Activated CD4-positive, CD25-positive, alpha-beta regulatory T cell treated with anti-CD3 and anti-CD28 coated beads, Interleukin-2, amount 50 U/mL, for 24 hours (primary cell): ENCODE measurements at regions not wholly inside any gene's neighbourhood (a gene's known extent, or its start where the extent isn't known, plus 50 kb on each side); places are given as distances from the start of the nearest gene placed in this dataset.
"Not testable (repeated sequence)": the region's sequence is repeated elsewhere in the genome, so short reads cannot be mapped to it uniquely, and the experiment has no call there.

Source experiments
- ATAC-seq, 2 donors: fragments of 150-1000 bp; cut with Tn5 transposase; one replicate each; pipeline ENCODE4 v1.10.0; 2021; ENCODE audit warnings: mild to moderate bottlenecking in 1 of 2, moderate library complexity in 1 of 2

DNA sequence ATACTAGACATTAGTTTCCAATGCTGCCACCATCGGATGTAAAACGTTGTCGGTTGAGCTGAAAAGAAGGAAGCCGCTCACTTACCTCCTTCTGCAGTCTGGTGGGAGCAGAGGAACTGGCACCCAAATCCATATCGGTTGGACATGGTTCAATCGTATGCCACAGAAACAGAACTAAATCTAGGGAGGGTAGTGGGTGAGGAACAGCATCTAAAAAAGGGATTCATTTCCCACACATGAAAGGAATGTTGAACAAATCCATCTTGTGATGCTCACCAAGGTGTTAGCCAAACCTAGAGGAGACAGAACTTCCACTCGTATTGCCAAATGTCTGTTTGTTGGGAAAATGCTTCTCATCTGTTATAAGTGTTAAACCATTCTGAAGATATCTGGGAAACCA, 532.7 kb downstream of the NLGN4X start:
- no peak for ATAC-seq

DNA sequence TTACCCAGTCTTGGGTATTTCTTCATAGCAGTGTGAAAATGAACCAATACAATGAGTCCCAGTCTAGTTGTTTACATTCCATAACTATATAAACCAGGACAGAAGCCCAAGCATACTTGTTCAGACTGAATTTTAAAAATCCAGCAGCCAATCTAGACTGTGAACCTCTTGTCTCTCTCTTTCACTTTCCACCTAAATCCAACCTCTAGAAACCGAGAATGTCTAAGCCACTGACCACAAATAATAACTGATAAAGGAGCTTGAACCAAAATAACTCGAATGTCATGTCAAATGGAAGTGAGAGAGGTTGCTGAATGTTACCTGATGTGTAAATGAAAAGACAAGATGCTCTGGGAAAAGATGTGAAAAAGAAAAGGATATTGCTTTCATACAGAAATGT, 544.7 kb downstream of the NLGN4X start:
- ATAC-seq, result no peak

DNA sequence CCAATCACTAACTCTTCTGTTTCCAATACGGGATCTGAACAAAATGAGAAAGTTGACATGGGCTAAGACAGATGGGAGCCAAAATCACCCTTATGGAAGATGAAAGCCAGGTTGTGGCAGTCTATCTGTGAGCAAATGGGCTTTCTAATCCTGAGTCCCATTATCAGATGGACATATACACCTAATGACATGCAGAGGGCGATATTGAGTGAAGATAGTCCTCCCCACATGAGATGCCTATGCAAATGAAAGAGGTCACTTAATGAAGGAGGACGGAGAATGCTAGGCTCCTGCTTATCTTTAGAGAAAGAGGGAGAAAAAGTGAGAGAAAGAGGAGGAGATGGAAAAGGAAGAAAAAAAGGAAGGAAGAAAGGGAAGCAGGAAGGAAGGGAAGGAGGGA, 547.5 kb downstream of the NLGN4X start:
- no peak for ATAC-seq

DNA sequence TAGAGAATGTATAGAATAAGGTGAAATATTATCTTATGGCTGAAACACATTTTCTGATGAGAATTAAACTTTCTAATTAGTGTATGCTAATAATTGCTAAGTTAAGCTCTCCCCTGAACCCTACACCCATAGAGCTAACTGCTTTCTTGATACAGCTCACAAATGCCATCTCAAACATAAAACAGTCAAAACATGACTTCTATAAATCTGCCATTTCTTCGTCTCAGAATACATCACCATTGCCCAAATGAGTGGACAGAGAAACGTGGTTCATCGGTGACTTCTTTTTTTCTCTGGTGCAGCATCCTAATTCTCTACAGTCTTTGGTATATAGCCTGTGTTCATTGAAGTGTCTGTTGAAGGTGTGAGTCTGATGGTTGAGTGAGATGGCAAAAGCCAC, 554.6 kb downstream of the NLGN4X start:
- ATAC-seq, result no peak

DNA sequence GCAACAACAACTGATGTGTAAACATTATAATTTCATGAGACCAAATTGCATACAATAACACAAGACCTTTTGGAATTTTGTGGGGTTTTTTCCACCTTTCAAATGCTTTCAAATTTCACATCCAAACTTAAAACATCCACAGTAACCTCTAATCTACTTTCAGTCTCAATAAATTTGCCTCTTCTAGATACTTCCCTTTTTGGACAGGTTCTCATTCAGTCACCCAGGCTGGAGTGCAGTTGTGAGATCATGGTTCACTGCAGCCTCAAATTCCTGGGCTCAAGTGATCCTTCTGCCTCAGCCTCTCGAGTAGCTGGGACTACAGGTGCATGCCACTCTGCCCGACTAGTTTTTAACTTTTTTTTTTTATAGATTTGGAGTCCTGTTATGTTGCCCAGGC, 556.6 kb downstream of the NLGN4X start:
- ATAC-seq, result no peak

DNA sequence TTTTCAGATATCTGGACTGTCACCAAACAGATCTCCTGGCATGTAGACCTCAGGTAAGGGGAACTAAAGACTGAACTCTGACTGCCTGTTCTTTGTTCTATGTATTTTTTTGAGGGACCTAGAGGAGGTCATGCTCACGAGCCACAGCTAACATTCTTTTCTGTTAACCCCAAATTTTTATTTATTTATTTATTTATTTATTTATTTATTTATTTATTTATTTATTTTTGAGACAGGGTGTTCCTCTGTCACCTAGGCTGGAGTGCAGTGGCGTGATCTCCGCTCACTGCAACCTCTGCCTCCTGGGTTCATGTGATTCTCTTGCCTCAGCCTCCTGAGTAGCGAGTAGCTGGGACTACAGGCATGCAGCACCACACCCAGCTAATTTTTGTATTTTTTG, 562.0 kb downstream of the NLGN4X start:
- ATAC-seq, result not testable (repeated sequence)

DNA sequence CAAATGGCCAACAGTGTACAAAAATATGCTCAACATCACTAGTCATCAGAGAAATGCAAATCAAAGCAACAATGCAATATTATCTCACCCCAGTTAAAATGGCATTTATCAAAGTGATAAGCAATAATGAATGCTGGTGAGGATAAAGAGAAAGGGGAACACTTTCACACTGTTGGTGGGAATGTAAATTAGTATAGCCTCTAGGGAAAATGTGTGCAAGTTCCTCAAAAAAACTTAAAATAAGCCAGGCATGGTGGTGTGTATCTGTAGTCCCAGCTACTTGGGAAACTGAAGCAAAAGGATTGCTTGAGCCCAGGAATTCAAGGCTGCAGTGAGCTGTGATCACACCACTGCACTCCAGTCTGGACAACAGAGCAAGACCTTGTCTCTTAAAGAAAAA, 572.1 kb downstream of the NLGN4X start:
- no peak for ATAC-seq

DNA sequence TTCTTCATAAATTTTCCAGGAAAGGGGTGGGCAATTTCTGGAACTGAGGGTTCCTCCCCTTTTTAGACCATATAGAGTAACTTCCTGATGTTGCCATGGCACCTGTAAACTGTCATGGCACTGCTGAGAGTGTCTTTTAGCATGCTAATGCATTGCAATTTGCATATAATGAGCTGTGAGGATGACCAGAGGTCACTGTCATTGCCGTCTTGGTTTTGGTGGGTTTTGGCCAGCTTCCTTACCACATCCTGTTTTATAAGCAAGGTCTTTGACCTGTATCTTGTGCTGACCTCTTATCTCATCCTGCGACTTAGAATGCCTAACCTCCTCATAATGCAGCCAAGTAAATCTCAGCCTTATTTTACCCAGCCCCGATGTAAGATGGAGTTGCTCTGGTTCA, 577.8 kb downstream of the NLGN4X start:
- ATAC-seq, result no peak

DNA sequence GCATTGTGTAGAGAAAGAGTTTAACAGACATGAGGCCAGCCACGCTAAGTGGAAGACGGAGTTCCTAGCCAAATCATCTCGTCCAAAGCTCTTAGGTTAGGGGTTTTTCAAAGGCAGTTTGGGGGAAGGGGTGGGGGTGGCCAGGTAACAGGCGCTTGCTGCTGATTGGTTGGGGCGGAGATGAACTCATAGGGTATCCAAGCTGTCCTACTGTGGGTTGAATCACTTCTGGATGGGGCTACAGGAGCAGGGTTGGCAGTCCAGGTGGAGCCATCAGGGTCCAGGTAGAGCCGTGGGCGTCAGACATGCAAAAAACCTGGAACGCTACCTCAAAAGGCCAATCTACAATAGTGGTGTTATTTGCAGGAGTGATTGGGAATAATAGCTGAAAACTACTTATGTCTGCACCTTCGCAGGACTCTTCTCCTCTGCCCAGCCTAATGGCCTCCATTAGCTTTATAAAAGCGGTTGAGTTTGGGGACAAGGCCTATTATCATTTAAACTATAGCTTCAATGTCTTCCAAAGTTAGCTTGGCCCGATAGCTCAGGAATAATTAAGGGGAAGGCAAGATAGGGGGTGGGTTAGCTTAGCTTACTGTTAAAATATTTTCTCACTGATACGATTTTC, 579.6 kb downstream of the NLGN4X start:
- no peak for ATAC-seq

DNA sequence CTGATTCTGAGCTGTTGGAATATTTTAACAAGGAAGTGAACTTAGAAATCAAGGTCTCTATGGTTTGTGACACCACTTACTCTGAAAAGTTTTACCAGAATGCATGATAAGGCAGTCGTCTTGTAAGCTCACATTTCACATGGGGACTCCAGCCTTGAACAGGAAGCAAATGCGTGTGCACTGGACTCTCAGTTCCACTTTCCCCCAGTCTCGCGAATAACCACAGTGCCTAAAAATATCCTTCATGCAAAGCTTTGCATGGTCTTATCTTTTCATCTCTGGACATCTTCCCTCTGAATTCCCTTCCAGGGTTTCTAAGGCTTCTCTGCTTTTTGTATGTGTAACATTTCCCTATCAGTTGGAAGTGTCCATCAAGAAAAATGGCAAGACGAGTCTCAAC, 581.8 kb downstream of the NLGN4X start:
- no peak for ATAC-seq

DNA sequence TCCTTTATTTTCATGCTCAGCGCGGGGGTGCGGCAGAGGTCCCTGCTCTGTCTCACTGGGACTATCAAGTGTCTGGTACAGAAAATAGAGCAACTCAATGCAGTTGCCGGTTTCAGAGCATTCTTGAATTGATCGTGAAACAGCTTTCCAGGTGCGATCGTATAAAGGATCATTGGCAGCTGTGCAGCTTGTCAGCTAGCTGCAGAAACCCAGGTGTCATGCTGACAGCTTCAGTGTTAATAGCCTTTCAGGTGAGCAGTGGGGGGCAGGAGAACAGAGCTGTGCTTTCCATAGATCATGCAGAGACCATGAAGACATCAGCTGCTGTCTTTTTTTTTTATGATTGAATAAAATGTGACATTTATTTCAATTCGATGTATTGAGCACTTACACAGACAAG, 583.9 kb downstream of the NLGN4X start:
- no peak for ATAC-seq

DNA sequence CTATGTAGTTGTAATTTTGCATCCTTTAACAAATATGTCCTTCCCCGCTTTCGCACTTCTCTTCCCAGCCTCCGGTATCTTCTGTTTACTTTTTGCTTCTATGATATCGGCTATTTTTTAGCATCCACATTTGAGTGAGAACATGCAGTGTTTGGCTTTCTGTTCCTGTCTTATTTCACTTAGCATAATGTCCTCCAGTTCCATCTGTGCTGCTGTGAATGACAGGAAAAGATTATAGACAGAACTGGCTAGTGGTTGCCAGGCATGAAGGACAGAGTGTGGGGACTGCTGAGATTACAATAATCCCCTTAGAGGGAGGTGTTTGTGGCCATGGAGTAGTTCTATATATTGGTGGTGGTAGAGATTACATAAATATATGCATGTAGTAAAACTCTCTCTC, 588.6 kb downstream of the NLGN4X start:
- ATAC-seq, result no peak

DNA sequence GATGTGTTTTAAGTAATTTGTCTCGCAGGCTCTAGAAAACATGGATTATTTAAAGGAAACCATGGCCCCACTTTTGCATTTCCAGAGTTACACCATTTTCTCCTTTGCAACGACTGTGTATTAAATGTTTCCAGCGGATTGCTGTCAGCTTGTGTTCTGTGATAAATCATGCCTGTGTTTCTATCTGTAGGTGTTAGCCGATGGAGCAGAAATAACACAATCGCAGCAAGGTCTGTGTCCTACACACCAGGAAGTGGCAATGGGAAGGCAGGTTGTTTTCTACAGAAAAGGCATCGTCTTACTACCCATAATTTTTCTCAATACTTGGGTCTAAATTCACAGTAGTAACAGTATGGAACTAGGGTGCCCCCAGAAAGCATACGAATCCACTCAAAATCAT, 590.1 kb downstream of the NLGN4X start:
- ATAC-seq, result no peak

DNA sequence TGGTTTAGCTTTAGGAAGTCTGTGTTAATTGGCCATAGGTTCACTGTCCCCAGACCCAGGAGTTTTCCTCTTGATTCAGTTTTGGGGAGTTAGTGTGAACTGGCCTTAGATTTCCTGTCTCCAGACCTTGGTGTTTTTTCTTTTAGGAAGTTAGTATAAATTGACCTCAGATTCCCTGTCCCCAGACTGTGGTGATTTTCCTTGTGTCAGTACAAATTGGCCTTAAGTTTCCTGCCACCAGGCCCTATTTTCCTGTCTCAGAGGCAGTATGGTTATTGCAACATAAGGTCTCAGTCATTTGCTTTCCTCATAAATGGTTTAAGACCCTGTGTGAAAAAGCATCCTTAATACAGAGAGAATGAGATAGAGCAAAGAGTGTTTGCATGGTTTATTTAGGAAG, 595.8 kb downstream of the NLGN4X start:
- ATAC-seq, result no peak

DNA sequence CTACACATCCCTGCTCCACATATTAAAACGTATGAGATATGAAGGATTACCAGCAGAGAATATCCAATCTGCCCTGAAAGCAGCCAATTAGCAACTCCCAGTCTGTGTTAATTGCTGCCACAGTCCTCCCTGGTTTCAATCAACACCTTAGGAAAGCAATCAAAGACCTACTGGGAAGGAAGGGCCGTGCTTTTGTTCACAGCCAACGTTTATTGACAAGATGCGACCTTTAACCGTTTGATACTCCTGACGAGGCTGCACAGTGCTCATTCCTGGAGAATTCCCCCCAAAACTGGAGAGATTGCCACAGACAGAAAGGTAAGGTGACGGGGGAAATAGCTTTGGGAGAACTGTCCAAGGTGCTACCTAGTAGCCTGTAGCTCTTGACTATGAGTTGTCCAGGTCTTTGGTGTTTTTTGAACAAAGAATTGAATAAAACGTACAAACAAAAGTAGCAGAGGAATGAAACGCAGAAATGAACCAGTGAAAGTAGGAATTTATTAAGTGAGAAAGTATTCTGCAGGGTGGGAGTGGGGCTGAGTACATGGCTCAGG, 596.5 kb downstream of the NLGN4X start:
- no peak for ATAC-seq

DNA sequence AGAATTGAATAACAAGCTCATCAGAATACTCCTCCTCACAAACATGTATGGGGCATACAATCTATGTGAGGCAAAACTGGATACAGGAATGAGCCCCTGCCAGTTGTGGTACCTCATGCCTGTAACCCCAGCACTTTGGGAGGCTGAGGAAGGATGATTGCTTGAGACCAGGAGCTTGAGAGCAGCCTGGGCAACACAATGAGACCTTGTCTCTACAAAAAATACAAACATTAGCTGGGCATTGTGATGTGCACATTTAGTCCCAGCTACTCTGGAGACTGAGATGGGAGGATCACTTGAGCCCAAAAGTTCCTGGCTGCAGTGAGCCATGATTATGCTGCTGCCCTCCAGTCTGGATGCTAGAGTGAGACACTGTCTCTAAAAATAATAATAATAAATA, 611.0 kb downstream of the NLGN4X start:
- no peak for ATAC-seq

DNA sequence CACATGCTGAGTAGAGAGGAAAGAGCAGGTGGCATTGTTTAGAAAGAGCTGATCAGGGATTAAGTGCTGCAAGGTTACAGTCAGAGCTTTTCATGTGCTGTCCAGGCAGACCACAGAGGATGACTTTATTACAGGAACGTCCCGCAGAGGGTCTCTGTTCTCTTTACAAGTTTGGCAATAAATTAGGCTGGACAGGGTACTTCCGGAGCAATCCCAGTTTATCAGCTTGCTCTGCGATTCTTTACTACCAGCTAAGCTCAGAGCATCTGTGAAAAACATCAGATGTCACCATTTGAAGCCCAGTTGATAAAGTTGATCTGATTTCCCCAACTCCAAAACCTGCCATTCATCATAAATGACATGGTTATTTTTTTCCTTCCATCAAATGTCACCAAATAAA, 633.1 kb downstream of the NLGN4X start:
- ATAC-seq, result no peak

DNA sequence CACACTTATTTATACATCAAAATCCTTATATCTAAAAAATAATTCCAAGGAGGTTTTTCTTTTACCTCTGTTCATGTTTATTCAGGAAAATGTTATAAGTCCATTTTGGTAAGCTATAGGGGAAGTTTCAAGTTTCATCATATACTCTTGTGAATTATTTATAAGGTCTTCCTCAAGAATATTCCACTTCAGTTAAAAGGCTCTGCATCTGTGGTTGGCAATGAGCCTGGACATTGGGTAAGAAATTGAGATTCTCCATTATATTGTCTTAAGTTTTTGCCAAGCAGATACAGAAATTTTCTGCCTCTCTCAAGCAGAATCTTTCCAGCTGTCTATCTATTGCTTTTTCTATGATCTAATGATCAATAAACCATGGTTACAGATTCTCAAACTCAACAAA, 641.9 kb downstream of the NLGN4X start:
- ATAC-seq, result no peak

DNA sequence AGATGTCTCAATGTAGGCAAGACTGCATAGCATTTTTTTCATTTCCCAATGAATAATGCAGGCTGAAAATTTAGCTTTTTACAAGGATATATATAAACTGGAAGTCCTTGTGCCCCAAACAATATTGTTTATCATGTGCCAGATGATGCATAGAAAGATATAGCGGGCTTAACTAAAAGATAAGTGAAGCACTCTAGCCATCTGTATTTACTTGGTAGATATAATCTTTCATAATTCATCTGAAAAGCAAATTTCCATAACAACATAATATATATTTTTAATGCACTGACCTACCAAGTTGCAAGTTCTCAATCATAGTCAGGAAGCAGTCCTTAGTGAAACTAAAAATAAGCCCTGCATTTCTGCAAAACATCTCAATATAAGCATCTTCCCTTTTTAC, 653.3 kb downstream of the NLGN4X start:
- ATAC-seq, result no peak

DNA sequence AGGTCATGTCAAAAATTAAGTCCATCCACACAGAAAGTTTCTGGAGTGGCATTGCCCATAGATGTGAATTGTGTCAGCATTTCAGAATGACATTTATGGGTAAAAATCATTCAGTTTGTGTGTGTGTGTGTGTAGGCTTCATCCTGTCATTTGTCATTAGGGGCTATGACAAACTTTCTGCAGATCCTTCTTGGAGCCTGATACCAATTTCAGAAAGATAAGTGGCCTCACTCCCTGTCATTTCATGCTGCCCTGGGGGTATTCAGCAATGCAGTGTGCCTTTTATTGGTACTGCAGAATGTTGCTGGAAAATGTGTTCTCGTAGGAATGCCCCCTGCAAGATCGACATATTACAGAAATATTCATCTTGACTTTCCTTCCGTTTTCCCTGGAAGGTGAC, 659.7 kb downstream of the NLGN4X start:
- ATAC-seq, result no peak

DNA sequence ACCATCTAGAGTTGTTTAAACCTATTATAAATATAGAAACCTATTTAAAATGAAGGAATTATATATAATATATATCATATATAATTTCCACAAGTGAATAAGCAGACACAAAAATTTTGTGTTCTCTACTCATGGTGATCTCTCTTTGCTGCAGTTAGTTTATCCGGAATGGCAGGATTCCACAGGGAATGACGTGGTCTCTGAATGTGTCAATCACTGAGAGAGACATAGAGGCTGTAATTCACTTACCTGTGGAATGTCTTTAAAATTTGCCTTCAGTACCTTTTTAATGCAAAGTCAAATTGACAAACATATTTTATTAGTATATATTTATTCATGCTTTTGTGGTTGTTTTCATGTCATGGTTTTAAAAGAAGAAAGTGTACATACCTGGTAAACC, 669.3 kb downstream of the NLGN4X start:
- ATAC-seq, result no peak

DNA sequence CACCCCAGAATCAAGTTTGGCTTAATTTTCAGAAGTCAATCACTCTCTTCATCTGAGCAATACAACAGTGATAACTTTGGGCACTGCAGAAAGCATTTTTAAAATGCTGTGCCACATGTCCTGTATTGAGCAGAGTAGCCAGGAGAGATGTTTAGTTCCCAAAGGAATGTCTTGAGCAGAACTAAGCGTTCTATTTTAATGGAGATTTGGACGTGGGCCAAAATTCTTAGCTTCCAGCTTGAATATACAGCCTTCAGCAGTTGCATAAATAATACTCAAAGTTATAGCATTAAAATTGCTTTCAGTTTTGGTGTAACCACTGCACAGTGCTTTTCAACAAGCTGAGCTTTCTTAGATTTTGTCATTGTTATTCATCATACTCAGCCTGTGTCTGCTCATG, 679.2 kb downstream of the NLGN4X start:
- no peak for ATAC-seq

DNA sequence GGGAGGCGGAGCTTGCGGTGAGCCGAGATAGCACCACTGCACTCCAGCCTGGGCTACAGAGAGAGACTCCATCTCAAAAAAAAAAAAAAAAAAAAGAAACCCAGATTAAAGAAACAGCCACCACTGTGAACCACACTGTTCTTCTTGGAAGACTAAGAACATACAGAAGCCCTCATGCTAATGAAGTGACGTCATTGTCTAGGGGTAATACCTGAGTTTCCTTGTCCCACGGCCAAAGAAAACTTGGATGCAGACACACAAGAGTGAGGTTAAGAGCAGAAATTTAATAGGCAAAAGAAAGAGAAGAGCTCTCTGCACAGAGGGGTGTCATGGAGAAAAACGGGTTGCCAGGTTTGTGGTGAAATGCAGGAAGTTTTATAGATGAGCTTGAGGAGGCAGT, 691.6 kb downstream of the NLGN4X start:
- ATAC-seq, result no peak

DNA sequence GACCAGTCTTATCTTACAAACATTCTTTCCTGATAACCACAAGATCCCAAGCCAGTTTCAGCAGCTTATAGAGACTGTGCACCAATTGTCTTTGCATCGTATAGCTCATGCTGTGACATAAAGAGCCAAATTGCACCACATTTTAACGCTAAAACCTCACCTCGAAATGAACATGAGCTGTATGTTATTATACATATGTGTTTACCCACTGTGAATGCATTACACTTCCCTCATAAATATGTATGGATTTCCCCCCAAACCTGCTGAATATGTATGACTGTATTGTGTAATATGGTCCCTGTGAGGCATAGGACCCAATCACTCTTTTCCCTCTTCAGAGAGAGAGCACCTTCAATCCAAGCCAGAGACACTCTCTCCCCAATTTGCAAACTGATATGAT, 692.4 kb downstream of the NLGN4X start:
- no peak for ATAC-seq

DNA sequence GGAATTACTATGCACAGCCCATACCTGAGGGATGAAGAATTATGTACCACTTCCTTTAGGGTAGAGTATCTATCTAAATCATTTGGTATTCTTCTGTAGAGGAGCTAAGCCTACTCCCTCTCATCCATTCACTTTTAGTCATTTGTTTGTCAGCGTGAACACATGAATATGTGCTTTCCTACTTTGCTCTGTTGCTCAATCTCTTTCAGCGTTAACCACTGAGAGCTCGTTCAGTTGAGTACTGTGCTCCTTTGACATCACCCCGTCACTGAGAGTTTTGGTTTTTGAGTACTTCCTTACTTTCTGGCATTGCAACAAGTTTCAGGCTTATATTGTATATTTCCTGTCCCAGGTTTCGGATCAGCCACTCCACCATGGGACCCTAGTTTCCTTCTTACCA, 700.6 kb downstream of the NLGN4X start:
- ATAC-seq, result no peak

DNA sequence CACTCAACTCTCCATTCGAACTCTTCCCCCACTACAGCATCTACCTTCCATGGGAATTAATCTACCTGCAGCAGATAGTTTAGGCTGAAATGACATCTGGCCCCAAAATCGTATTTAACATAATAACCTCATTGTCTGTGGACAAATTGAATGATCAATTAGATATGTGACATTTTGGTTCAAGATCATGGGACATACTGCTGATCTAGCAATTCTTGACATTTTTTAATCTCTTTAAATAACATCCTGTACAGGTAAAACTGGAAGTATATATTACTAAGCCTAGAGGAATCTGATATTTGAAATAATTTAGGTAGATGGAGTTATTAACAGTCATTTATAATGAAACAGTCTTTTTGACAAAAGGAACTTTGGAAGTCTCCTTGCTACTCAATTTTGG, 702.5 kb downstream of the NLGN4X start:
- ATAC-seq, result no peak
